ENCODE measurements at regions not wholly inside any gene's neighbourhood (a gene's known extent, or its start where the extent isn't known, plus 50 kb on each side); places are given as distances from the start of the nearest gene placed in this dataset.

DNA sequence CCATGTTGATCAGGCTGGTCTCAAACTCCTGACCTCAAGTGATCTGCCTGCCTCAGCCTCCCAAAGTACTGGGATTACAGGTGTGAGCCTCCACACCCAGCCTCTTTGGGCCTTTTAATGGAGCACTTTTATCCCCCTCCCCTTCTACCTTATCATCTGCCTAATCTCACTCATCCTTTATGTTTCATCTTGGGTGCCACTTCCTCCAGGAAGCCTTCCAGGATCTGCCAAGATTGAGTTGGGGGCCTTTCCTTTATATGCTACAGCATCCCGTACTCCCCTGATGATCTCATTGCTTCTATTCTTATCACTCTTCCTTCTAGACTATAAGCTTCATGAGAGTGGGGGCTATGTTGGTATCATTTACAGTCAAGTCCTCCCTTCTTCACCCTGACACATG lies 192.8 kb upstream of the WSCD1 start:
- TF ChIP-seq, protein P1, sequence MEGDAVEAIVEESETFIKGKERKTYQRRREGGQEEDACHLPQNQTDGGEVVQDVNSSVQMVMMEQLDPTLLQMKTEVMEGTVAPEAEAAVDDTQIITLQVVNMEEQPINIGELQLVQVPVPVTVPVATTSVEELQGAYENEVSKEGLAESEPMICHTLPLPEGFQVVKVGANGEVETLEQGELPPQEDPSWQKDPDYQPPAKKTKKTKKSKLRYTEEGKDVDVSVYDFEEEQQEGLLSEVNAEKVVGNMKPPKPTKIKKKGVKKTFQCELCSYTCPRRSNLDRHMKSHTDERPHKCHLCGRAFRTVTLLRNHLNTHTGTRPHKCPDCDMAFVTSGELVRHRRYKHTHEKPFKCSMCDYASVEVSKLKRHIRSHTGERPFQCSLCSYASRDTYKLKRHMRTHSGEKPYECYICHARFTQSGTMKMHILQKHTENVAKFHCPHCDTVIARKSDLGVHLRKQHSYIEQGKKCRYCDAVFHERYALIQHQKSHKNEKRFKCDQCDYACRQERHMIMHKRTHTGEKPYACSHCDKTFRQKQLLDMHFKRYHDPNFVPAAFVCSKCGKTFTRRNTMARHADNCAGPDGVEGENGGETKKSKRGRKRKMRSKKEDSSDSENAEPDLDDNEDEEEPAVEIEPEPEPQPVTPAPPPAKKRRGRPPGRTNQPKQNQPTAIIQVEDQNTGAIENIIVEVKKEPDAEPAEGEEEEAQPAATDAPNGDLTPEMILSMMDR (conservative IDR thresholded peaks at IDR 0.05) = no peak
- no peak for TF ChIP-seq EZH2 (IDR thresholded peaks at IDR 0.05; ENCODE audit: low read depth)
